ENCODE measurements at regions not wholly inside any gene's neighbourhood (a gene's known extent, or its start where the extent isn't known, plus 50 kb on each side); places are given as distances from the start of the nearest gene placed in this dataset.

DNA sequence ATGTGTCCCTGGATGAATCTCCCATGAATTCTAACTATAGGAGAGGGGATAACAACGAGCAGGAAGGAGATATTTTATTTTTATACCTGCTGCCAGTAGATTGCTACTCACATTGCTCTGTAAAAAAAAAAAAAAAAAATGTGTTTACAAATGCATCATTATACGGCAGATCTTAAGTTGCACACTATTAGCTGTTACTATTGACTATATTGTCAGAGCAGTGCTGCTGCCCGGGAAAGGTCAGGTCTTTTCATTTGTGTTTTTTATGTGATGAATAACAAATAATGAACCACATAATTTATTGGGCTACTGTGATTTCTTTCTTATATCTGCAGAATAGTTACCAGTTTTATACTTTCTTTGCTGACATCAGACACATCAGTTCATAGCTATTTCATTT is 393.3 kb downstream of the C6orf118 start:
- TF ChIP-seq, protein P1, sequence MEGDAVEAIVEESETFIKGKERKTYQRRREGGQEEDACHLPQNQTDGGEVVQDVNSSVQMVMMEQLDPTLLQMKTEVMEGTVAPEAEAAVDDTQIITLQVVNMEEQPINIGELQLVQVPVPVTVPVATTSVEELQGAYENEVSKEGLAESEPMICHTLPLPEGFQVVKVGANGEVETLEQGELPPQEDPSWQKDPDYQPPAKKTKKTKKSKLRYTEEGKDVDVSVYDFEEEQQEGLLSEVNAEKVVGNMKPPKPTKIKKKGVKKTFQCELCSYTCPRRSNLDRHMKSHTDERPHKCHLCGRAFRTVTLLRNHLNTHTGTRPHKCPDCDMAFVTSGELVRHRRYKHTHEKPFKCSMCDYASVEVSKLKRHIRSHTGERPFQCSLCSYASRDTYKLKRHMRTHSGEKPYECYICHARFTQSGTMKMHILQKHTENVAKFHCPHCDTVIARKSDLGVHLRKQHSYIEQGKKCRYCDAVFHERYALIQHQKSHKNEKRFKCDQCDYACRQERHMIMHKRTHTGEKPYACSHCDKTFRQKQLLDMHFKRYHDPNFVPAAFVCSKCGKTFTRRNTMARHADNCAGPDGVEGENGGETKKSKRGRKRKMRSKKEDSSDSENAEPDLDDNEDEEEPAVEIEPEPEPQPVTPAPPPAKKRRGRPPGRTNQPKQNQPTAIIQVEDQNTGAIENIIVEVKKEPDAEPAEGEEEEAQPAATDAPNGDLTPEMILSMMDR (conservative IDR thresholded peaks at IDR 0.05; ENCODE audit: low read length), result no peak
- no peak for TF ChIP-seq EZH2phosphoT487 (IDR thresholded peaks at IDR 0.05; ENCODE audit: borderline replicate concordance)
